HEK293 (cell line): ENCODE measurements at regions not wholly inside any gene's neighbourhood (a gene's known extent, or its start where the extent isn't known, plus 50 kb on each side); places are given as distances from the start of the nearest gene placed in this dataset.

Source experiments
- BCL11A ChIP-seq: fragments of 450-650 bp; formaldehyde crosslinking; IDR thresholded peaks from 2 replicates; pipeline ENCODE4 v1.5.1; 2016; ENCODE audit warnings: low read depth, missing biosample characterization, missing genetic modification characterization
- REPIN1 ChIP-seq: fragments of 450-650 bp; formaldehyde crosslinking; IDR thresholded peaks from 2 replicates; pipeline ENCODE4 v1.5.1; 2017; ENCODE audit warnings: missing biosample characterization, missing genetic modification characterization, low read depth
- SCRT1 ChIP-seq: fragments of 450-650 bp; formaldehyde crosslinking; IDR thresholded peaks from 2 replicates; pipeline ENCODE4 v1.5.1; 2016; ENCODE audit warnings: missing biosample characterization, missing genetic modification characterization, borderline replicate concordance
- ZBTB7A ChIP-seq: fragments of 450-650 bp; formaldehyde crosslinking; IDR thresholded peaks from 2 replicates; pipeline ENCODE4 v1.5.1; 2016; ENCODE audit warnings: low read depth, missing biosample characterization, missing genetic modification characterization
- ZFP3 ChIP-seq: fragments of 450-650 bp; formaldehyde crosslinking; IDR thresholded peaks from 2 replicates; pipeline ENCODE4 v1.5.1; 2016; ENCODE audit warnings: low read depth, missing biosample characterization, missing genetic modification characterization
- ZNF221 ChIP-seq: fragments of 450-650 bp; formaldehyde crosslinking; IDR thresholded peaks from 2 replicates; pipeline ENCODE4 v1.5.1; 2017; ENCODE audit warnings: missing biosample characterization, missing genetic modification characterization, borderline replicate concordance
- ZNF341 ChIP-seq: fragments of 450-650 bp; formaldehyde crosslinking; IDR thresholded peaks from 2 replicates; pipeline ENCODE4; 2016; ENCODE audit warnings: low read depth, missing biosample characterization, missing genetic modification characterization
- ZNF394 ChIP-seq: fragments of 450-650 bp; formaldehyde crosslinking; IDR thresholded peaks from 2 replicates; pipeline ENCODE4 v1.5.1; 2016; ENCODE audit warnings: missing biosample characterization, missing genetic modification characterization, mild to moderate bottlenecking, moderate library complexity, borderline replicate concordance
- ZNF830 ChIP-seq: fragments of 450-650 bp; IDR thresholded peaks from 2 replicates; pipeline ENCODE4 v1.5.0; 2018; ENCODE audit warnings: missing biosample characterization, missing genetic modification characterization, low read depth, mild to moderate bottlenecking, moderate library complexity
- TF ChIP-seq, protein P1 (sequence below): fragments of 450-650 bp; formaldehyde crosslinking; IDR thresholded peaks from 2 replicates; pipeline ENCODE4 v1.5.1; 2016; ENCODE audit warnings: missing biosample characterization, missing genetic modification characterization
- TF ChIP-seq, protein P2 (sequence below): fragments of 450-650 bp; formaldehyde crosslinking; IDR thresholded peaks from 2 replicates; pipeline ENCODE4; 2016; ENCODE audit warnings: missing biosample characterization, missing genetic modification characterization

DNA sequence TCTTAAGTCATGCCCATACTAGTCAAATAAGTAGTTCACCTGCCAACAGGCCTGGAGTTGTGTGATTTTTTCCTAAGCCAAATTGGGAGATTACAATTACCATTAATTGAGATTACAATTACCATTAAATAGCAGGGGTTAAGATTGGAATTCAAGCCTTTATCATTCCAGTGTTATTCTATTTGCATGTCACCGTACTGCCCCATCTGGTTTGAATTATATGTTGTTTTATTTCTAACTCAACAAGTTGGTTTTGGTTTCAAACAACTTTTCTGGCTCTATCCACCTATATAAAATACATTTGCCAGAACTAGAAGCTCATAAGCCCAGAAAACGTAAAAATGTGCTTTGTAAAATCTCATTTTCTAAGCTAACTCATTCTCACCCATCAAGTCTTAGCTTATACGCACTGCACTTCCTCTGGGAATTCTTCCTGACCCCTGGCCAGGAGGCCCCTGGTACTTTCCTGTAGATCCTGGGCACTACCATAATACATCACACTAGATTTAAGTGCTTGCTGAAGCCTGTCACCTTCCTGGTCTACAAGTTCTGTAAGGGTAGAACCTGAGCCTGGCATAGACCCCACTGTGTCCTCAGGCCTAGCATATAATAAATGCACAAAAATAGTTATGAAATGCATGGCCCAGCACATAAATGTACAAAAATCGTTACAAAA is 242.0 kb upstream of the TRPM3 start:
- TF ChIP-seq ZNF341 (tag by site-specific recombination), result no peak
- TF ChIP-seq ZBTB7A (tag by site-specific recombination), result no peak
- TF ChIP-seq, protein P1, sequence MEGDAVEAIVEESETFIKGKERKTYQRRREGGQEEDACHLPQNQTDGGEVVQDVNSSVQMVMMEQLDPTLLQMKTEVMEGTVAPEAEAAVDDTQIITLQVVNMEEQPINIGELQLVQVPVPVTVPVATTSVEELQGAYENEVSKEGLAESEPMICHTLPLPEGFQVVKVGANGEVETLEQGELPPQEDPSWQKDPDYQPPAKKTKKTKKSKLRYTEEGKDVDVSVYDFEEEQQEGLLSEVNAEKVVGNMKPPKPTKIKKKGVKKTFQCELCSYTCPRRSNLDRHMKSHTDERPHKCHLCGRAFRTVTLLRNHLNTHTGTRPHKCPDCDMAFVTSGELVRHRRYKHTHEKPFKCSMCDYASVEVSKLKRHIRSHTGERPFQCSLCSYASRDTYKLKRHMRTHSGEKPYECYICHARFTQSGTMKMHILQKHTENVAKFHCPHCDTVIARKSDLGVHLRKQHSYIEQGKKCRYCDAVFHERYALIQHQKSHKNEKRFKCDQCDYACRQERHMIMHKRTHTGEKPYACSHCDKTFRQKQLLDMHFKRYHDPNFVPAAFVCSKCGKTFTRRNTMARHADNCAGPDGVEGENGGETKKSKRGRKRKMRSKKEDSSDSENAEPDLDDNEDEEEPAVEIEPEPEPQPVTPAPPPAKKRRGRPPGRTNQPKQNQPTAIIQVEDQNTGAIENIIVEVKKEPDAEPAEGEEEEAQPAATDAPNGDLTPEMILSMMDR, result no peak
- no peak for TF ChIP-seq ZNF394
- no peak for TF ChIP-seq ZNF830 (tag by site-specific recombination)
- TF ChIP-seq REPIN1 (tag by site-specific recombination), result no peak
- TF ChIP-seq, protein P2, sequence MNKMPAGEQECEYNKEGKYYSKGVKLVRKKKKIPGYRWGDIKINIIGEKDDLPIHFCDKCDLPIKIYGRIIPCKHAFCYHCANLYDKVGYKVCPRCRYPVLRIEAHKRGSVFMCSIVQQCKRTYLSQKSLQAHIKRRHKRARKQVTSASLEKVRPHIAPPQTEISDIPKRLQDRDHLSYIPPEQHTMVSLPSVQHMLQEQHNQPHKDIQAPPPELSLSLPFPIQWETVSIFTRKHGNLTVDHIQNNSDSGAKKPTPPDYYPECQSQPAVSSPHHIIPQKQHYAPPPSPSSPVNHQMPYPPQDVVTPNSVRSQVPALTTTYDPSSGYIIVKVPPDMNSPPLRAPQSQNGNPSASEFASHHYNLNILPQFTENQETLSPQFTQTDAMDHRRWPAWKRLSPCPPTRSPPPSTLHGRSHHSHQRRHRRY (tag by site-specific recombination), result no peak
- TF ChIP-seq BCL11A, result no peak
- no peak for TF ChIP-seq ZNF221 (tag by site-specific recombination)
- TF ChIP-seq ZFP3 (tag by site-specific recombination), result no peak
- no peak for TF ChIP-seq SCRT1
